GM06990 (cell line): ENCODE measurements at regions not wholly inside any gene's neighbourhood (a gene's known extent, or its start where the extent isn't known, plus 50 kb on each side); places are given as distances from the start of the nearest gene placed in this dataset.

Source experiments
- DNase-seq: peaks from one replicate; pipeline ENCODE4 v3.0.0-alpha.2; 2011; ENCODE audit not compliant: insufficient read length; ENCODE audit errors: extremely low read depth
- H3K27me3 ChIP-seq: replicated peaks from 2 replicates; pipeline ENCODE4 v1.6.0; 2011; ENCODE audit warnings: low read length; ENCODE audit not compliant: control insufficient read depth, insufficient read depth
- H3K36me3 ChIP-seq: 2 replicates; pipeline ENCODE4 v1.5.1; 2011; ENCODE audit warnings: low read length; ENCODE audit not compliant: control insufficient read depth, insufficient read depth
- H3K4me3 ChIP-seq: replicated peaks from 2 replicates; pipeline ENCODE4 v1.5.1; 2011; ENCODE audit warnings: low read depth, mild to moderate bottlenecking, control low read depth, low read length
- TF ChIP-seq, protein P1 (sequence below): IDR thresholded peaks from 2 replicates; pipeline ENCODE4 v1.5.1; 2011; ENCODE audit warnings: low read length, control low read depth, mild to moderate bottlenecking, inconsistent platforms; ENCODE audit not compliant: insufficient read depth, poor library complexity, severe bottlenecking

DNA sequence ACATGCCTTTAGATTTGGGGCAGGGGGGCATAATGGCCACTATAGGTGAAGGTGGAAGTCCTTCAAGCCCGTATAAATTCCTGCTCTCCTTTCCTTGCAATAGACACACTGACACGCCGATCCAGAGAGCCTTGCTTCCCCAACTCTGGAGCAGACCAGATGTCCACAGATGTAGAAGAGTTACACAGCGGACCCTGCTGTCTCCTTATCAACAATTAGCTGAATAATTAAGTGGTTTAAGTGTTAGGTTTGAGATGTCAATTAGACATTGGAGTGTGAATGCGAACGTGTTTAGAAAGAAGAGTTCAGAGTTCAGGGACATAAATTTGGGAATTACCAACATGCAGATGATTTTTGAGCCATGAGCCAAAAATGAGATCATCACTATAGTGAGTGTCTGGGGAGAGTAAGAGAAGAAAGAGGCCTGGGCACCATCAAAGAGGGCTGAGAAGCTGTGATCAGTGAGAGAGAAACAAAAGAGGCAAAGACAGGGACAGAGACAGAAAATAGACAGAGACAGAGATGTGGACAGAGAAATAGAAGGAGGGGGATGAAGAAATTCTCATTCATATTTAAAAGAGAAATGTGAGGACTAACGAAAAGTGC lies 734.4 kb upstream of the ADAMTS16 start:
- no peaks in the 10 kb centered on the region for H3K27me3 ChIP-seq
- TF ChIP-seq, protein P1, sequence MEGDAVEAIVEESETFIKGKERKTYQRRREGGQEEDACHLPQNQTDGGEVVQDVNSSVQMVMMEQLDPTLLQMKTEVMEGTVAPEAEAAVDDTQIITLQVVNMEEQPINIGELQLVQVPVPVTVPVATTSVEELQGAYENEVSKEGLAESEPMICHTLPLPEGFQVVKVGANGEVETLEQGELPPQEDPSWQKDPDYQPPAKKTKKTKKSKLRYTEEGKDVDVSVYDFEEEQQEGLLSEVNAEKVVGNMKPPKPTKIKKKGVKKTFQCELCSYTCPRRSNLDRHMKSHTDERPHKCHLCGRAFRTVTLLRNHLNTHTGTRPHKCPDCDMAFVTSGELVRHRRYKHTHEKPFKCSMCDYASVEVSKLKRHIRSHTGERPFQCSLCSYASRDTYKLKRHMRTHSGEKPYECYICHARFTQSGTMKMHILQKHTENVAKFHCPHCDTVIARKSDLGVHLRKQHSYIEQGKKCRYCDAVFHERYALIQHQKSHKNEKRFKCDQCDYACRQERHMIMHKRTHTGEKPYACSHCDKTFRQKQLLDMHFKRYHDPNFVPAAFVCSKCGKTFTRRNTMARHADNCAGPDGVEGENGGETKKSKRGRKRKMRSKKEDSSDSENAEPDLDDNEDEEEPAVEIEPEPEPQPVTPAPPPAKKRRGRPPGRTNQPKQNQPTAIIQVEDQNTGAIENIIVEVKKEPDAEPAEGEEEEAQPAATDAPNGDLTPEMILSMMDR, result no peak
- H3K4me3 ChIP-seq, result no peak overlapping the region
- H3K36me3 ChIP-seq, result no peaks in the 10 kb centered on the region
- DNase-seq, result no peak

DNA sequence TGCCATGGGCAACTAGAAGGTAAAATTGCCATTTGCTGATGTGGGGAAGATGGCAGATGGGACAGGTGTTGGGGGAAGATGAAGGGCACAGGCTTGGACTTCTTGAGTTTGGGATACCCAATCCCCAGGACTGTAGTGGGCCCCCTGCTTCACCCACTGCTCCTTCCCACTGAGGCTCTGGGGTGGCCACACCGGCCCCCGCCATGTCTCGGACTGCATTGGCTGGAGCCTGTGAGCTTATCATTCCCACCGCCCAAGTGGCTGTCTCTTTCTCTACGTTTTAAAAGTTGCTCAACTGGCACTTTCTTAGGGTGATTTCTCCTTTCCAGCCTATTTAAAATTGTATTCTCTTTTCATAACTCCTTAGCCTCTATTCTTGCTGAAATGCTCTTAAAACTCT lies 730.0 kb upstream of the ADAMTS16 start:
- H3K27me3 ChIP-seq, result no peaks in the 10 kb centered on the region
- no peak for DNase-seq
- TF ChIP-seq, protein P1, result no peak
- H3K4me3 ChIP-seq, result no peak overlapping the region
- no peaks in the 10 kb centered on the region for H3K36me3 ChIP-seq

DNA sequence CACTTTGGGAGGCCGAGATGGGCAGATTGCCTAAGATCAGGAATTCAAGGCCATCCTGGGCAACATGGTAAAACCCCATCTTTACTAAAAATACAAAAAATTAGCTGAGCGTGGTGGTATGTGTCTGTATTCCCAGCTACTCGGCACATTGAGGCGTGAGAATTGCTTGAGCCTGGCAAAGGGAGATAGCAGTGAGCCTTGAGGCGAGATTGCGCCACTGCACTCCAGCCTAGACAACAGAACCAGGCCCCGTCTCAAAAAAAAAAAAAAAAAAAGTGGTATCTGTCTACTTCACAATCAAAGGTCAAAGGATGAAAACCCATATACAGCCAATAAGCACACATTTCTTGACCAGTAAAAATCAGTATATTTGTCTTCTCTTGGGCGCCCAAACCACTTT lies 728.5 kb upstream of the ADAMTS16 start:
- no peaks in the 10 kb centered on the region for H3K36me3 ChIP-seq
- no peak overlapping the region for H3K4me3 ChIP-seq
- no peak for DNase-seq
- no peaks in the 10 kb centered on the region for H3K27me3 ChIP-seq
- TF ChIP-seq, protein P1, result no peak

DNA sequence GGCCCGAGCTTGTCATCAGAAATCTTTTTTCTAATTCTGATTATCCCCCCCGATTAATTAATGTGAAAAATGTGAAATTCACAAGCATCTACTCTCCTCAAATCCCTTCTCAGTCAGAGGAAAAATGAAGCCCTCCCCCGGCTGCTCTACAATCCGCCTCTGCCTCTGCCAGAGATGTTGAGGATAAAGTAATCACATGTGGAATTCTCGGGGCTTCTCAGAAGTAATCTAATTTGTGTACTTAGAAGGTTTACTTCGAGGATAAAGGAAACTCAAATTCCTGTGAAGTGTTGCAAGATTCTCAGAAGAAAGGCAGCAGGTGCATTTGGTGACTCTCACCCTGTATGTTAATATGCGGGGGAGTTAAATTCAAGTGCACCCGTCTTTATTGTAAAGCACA lies 726.1 kb upstream of the ADAMTS16 start:
- TF ChIP-seq, protein P1, result no peak
- Histone ChIP-seq H3K27me3 (no peaks in the 10 kb centered on the region), H3K36me3 (no peaks in the 10 kb centered on the region), H3K4me3 (no peak overlapping the region)
- no peak for DNase-seq

DNA sequence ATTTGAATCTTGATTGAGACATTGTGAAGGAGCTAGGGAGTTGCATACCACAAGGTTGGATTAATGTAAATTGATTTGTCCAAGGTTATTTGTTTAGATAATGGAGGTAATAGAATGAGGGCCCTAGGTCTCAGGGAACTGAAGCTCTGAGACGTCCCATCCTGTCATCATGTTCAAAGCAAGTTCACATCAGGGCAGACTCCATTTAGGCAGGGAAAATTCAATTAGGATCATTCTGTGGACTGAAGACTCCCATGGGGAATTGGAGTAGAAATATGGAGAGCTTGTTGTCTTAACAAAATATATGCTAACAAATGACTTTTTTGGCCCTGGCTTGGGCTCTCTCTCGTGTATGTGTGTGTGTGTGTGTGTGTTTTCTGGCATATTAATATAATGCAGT lies 722.0 kb upstream of the ADAMTS16 start:
- Histone ChIP-seq H3K27me3 (no peaks in the 10 kb centered on the region), H3K4me3 (no peak overlapping the region), H3K36me3 (no peaks in the 10 kb centered on the region)
- no peak for DNase-seq
- TF ChIP-seq, protein P1, result no peak

DNA sequence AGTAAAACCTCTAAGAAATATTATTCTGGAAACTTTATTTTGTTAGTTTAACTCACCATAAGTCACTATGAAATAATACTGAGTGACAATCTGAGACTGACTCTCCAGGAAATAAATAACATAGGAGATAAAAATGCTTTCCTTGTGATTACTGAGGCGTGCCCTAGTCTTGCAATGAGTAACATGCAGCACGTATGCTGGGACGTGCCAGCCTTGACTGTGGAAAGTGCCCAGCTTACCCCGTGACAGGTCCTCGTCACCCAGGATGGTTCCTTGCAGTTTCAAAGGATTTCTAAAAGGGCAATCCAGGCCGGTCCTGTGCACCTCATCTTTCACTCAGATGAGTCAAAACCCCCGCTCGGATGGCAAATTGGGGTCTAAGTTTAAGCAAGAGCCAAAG lies 720.8 kb upstream of the ADAMTS16 start:
- Histone ChIP-seq H3K36me3 (no peaks in the 10 kb centered on the region), H3K4me3 (no peak overlapping the region), H3K27me3 (no peaks in the 10 kb centered on the region)
- DNase-seq, result no peak
- TF ChIP-seq, protein P1, result no peak
